Uterus (tissue), 2 donors: ENCODE measurements at regions not wholly inside any gene's neighbourhood (a gene's known extent, or its start where the extent isn't known, plus 50 kb on each side); places are given as distances from the start of the nearest gene placed in this dataset.

Source experiments
- POLR2A ChIP-seq, 2 donors: fragments of 450-650 bp; IDR thresholded peaks; one replicate each; pipeline ENCODE4 v1.6.1; 2016; ENCODE audit warnings: antibody characterized with exemption in 2 of 2, mild to moderate bottlenecking in 1 of 2, moderate library complexity in 1 of 2
- TF ChIP-seq, protein P1 (sequence below), 4 experiments: fragments of 200-600 bp in 2 of 4; fragments of 450-650 bp in 2 of 4; sonication (generic) in 2 of 4; IDR thresholded peaks; one replicate each; pipeline ENCODE4 v1.5.1; 2016 to 2019; ENCODE audit warnings: antibody characterized with exemption in 4 of 4, mild to moderate bottlenecking in 2 of 4, moderate library complexity in 1 of 4

DNA sequence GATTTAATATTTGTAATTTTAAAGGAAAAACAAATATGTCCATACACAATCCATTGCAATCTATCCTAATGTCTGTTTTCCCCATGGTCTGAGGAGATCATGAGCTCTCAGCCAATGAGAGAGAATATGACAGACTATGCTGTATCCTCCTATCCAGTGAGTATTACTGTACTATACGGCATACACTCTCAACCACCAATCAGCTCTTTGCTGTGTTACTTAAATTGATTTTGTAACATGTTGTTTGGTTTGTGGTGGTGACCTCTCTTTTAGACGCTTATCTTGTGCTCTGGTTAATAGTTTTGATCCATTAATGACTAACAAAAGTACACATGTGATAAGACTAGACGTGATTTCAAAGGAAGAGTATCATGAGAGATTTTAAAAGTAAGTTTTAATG lies 231.5 kb upstream of the FOXN3 start:
- TF ChIP-seq, protein P1, sequence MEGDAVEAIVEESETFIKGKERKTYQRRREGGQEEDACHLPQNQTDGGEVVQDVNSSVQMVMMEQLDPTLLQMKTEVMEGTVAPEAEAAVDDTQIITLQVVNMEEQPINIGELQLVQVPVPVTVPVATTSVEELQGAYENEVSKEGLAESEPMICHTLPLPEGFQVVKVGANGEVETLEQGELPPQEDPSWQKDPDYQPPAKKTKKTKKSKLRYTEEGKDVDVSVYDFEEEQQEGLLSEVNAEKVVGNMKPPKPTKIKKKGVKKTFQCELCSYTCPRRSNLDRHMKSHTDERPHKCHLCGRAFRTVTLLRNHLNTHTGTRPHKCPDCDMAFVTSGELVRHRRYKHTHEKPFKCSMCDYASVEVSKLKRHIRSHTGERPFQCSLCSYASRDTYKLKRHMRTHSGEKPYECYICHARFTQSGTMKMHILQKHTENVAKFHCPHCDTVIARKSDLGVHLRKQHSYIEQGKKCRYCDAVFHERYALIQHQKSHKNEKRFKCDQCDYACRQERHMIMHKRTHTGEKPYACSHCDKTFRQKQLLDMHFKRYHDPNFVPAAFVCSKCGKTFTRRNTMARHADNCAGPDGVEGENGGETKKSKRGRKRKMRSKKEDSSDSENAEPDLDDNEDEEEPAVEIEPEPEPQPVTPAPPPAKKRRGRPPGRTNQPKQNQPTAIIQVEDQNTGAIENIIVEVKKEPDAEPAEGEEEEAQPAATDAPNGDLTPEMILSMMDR (IDR thresholded peaks at IDR 0.05) = no peak
- TF ChIP-seq POLR2A (IDR thresholded peaks at IDR 0.05) = no peak
